GM18867 (cell line): ENCODE measurements at regions not wholly inside any gene's neighbourhood (a gene's known extent, or its start where the extent isn't known, plus 50 kb on each side); places are given as distances from the start of the nearest gene placed in this dataset.

Experiments
- ATAC-seq: cut with Tn5 transposase; IDR thresholded peaks from one replicate; pipeline ENCODE4 v1.9.1; 2021; ENCODE audit warnings: mild to moderate bottlenecking, moderate library complexity; ENCODE audit not compliant: unreplicated experiment

- no peak for ATAC-seq
These were observed 230.0 kb downstream of the ALDH8A1 start for GRCh38 chr6:134719911-134720310.

- no peak for ATAC-seq
These were observed 230.6 kb downstream of the ALDH8A1 start for GRCh38 chr6:134719286-134719685.

- no peak for ATAC-seq
These were observed 235.2 kb downstream of the ALDH8A1 start for GRCh38 chr6:134714679-134715078.

- no peak for ATAC-seq
These were observed 235.8 kb downstream of the ALDH8A1 start for GRCh38 chr6:134714113-134714512.

- ATAC-seq, result no peak
These were observed 237.6 kb downstream of the ALDH8A1 start for GRCh38 chr6:134712311-134712710.

- ATAC-seq, result no peak
These were observed 241.8 kb downstream of the ALDH8A1 start for GRCh38 chr6:134708079-134708478.

GRCh38 chr6:134707342-134708031, 242.4 kb downstream of the ALDH8A1 start:
- ATAC-seq, result no peak

- ATAC-seq, result no peak
These were observed 243.1 kb downstream of the ALDH8A1 start for GRCh38 chr6:134706806-134707205.

GRCh38 chr6:134706153-134706552, 243.7 kb downstream of the ALDH8A1 start:
- no peak for ATAC-seq

- ATAC-seq, result no peak
These were observed 246.7 kb downstream of the ALDH8A1 start for GRCh38 chr6:134703206-134703605.

- ATAC-seq, result no peak
These were observed 247.6 kb downstream of the ALDH8A1 start for GRCh38 chr6:134702279-134702678.

- ATAC-seq, result no peak
These were observed 248.6 kb downstream of the ALDH8A1 start for GRCh38 chr6:134701301-134701700.

GRCh38 chr6:134698228-134698627, 251.7 kb downstream of the ALDH8A1 start:
- ATAC-seq, result no peak

- no peak for ATAC-seq
These were observed 257.9 kb downstream of the ALDH8A1 start for GRCh38 chr6:134692008-134692407.

GRCh38 chr6:134691180-134691579, 258.7 kb downstream of the ALDH8A1 start:
- no peak for ATAC-seq

GRCh38 chr6:134690048-134690447, 259.9 kb downstream of the ALDH8A1 start:
- no peak for ATAC-seq

- no peak for ATAC-seq
These were observed 260.3 kb downstream of the ALDH8A1 start for GRCh38 chr6:134689641-134690040.

- ATAC-seq, result no peak
These were observed 260.7 kb downstream of the ALDH8A1 start for GRCh38 chr6:134689177-134689576.

- no peak for ATAC-seq
These were observed 263.8 kb downstream of the ALDH8A1 start for GRCh38 chr6:134686071-134686470.

GRCh38 chr6:134684423-134684795, 265.5 kb downstream of the ALDH8A1 start:
- no peak for ATAC-seq

- ATAC-seq, result no peak
These were observed 266.0 kb downstream of the ALDH8A1 start for GRCh38 chr6:134683783-134684422.

- ATAC-seq, result no peak
These were observed 269.5 kb downstream of the ALDH8A1 start for GRCh38 chr6:134680433-134680832.

GRCh38 chr6:134680021-134680420, 269.9 kb downstream of the ALDH8A1 start:
- ATAC-seq, result no peak
